HEK293T (cell line): ENCODE measurements at regions not wholly inside any gene's neighbourhood (a gene's known extent, or its start where the extent isn't known, plus 50 kb on each side); places are given as distances from the start of the nearest gene placed in this dataset.

ENCODE experiments used
- ARNT ChIP-seq: fragments of 450-650 bp; IDR thresholded peaks from 2 replicates; pipeline ENCODE4 v1.6.1; 2017; ENCODE audit warnings: mild to moderate bottlenecking
- BHLHE40 ChIP-seq: fragments of 450-650 bp; IDR thresholded peaks from 2 replicates; pipeline ENCODE4 v1.6.1; 2016; ENCODE audit warnings: mild to moderate bottlenecking, moderate library complexity, borderline replicate concordance
- CTBP1 ChIP-seq: fragments of 450-650 bp; IDR thresholded peaks from 2 replicates; pipeline ENCODE4 v1.6.1; 2016; ENCODE audit warnings: borderline replicate concordance
- ELF4 ChIP-seq: fragments of 450-650 bp; IDR thresholded peaks from 2 replicates; pipeline ENCODE4 v1.6.1; 2017; ENCODE audit warnings: antibody characterized with exemption
- FOXK2 ChIP-seq: fragments of 450-650 bp; IDR thresholded peaks from 2 replicates; pipeline ENCODE4 v1.6.1; 2016; ENCODE audit warnings: mild to moderate bottlenecking
- L3MBTL2 ChIP-seq: fragments of 450-650 bp; conservative IDR thresholded peaks from 2 replicates; pipeline ENCODE4 v1.6.1; 2016; ENCODE audit warnings: mild to moderate bottlenecking
- NFRKB ChIP-seq: fragments of 450-650 bp; IDR thresholded peaks from 2 replicates; pipeline ENCODE4 v1.6.1; 2016; ENCODE audit warnings: mild to moderate bottlenecking, moderate library complexity
- SUZ12 ChIP-seq: fragments of 450-650 bp; IDR thresholded peaks from 2 replicates; pipeline ENCODE4 v1.6.1; 2016; ENCODE audit warnings: mild to moderate bottlenecking
- TARDBP ChIP-seq: fragments of 450-650 bp; IDR thresholded peaks from 2 replicates; pipeline ENCODE4 v1.6.1; 2016
- ZNF384 ChIP-seq: fragments of 450-650 bp; IDR thresholded peaks from 2 replicates; pipeline ENCODE4 v1.6.1; 2016

DNA sequence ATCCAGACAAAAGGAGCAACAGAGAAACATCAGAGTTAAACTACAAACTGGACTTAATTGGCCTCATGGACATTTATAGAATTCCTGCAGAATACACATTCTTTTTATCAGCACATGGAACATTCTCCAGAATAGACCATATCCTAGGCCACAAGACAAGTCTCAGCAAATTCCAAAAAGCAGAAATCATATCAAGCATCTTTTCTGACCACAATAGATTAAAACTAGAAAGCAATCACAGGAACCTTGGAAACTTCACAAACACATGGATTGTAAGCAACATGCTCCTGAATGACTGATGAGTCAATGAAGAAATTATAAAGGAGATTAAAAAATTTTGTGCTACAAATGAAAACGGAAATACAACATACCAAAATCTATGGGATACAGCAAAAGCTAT is 526.7 kb downstream of the PCDH7 start:
- TF ChIP-seq ELF4 (no peak), SUZ12 (no peak), ZNF384 (no peak), NFRKB (no peak), BHLHE40 (no peak), FOXK2 (no peak), ARNT (no peak), L3MBTL2 (no peak), TARDBP (no peak), CTBP1 (no peak)
